SK-N-MC (cell line): ENCODE measurements at regions not wholly inside any gene's neighbourhood (a gene's known extent, or its start where the extent isn't known, plus 50 kb on each side); places are given as distances from the start of the nearest gene placed in this dataset.

Experiments
- DNase-seq: peaks from one replicate; pipeline ENCODE4 v3.0.0-alpha.2; 2011; ENCODE audit warnings: low read depth, low spot score
- H3K27ac ChIP-seq: fragments of 200-600 bp; sonication (generic); 2 replicates; pipeline ENCODE4 v1.5.1; 2016; ENCODE audit warnings: mixed run types
- H3K36me3 ChIP-seq: fragments of 200-600 bp; sonication (generic); 2 replicates; pipeline ENCODE4 v1.6.1; 2017; ENCODE audit warnings: antibody characterized with exemption, low read length, mixed read lengths; ENCODE audit not compliant: insufficient read depth
- H3K4me3 ChIP-seq: fragments of 200-600 bp; sonication (generic); 2 replicates; pipeline ENCODE4 v1.5.1; 2016
- H3K9ac ChIP-seq: fragments of 200-600 bp; sonication (generic); 2 replicates; pipeline ENCODE4 v1.8.0; 2017; ENCODE audit warnings: mixed run types, mixed read lengths; ENCODE audit not compliant: insufficient read length
- H3K9me3 ChIP-seq: fragments of 200-600 bp; sonication (generic); 2 replicates; pipeline ENCODE4 v1.6.1; 2017; ENCODE audit warnings: low read depth, mild to moderate bottlenecking, antibody characterized with exemption, low read length, moderate library complexity, mixed read lengths
- EZH2 ChIP-seq: fragments of 200-600 bp; sonication (generic); IDR thresholded peaks from one replicate; pipeline ENCODE4 v1.6.1; 2017; ENCODE audit warnings: antibody characterized with exemption
- FOXP2 ChIP-seq: optimal IDR thresholded peaks from 2 replicates; pipeline ENCODE3; 2011; ENCODE audit warnings: mild to moderate bottlenecking, moderate library complexity; ENCODE audit not compliant: insufficient read depth; ENCODE audit errors: extremely low read length, control extremely low read depth
- POLR2AphosphoS5 ChIP-seq: IDR thresholded peaks from 2 replicates; pipeline ENCODE4 v1.6.1; 2012; ENCODE audit warnings: mild to moderate bottlenecking, low read depth, low read length, borderline replicate concordance

- Histone ChIP-seq H3K9ac (no peak overlapping the region), H3K36me3 (no peaks in the 10 kb centered on the region), H3K27ac (no peak overlapping the region), H3K4me3 (no peak overlapping the region), H3K9me3 (no peaks in the 10 kb centered on the region; the same call in 1 of the 2 replicates)
- no peak for DNase-seq
- TF ChIP-seq EZH2 (no peak), POLR2AphosphoS5 (no peak), FOXP2 (no peak)
Measured at GRCh38 chr6:82576284-82576683, 212.7 kb downstream of the TPBG start.

DNA sequence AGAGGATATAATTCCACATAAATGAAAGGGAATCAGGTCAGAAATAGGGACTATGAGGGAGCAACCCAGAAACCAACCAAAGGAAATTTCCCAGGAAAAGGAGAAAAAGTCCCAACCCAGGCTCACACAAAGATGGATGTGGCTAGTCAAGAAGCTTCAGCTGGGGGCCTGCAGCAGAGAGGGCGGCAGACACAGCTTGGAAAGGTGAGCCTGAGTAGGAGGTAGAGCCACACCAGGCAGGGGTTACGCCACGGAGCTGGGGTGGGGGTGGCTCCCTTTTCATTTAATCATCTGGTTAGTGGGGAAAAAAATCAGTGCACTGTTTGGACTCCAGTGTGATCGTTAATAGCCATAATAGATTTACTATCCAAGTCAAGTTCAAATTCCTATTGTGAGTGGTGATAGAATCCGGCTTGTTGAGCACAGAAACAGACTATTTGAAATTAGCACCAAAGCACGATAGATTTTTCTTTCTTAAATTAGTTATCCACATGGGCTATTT lies 220.6 kb downstream of the TPBG start:
- Histone ChIP-seq H3K36me3 (no peaks in the 10 kb centered on the region), H3K27ac (no peak overlapping the region), H3K4me3 (no peak overlapping the region), H3K9ac (no peak overlapping the region), H3K9me3 (no peaks in the 10 kb centered on the region)
- DNase-seq = no peak
- TF ChIP-seq FOXP2 = no peak
- no peak for TF ChIP-seq EZH2
- TF ChIP-seq POLR2AphosphoS5 = no peak

GRCh38 chr6:82584856-82585255 lies 221.2 kb downstream of the TPBG start:
- Histone ChIP-seq H3K36me3 (no peaks in the 10 kb centered on the region), H3K9ac (no peak overlapping the region), H3K4me3 (no peak overlapping the region), H3K9me3 (no peaks in the 10 kb centered on the region), H3K27ac (no peak overlapping the region)
- TF ChIP-seq EZH2 (no peak), FOXP2 (no peak), POLR2AphosphoS5 (no peak)
- no peak for DNase-seq

DNA sequence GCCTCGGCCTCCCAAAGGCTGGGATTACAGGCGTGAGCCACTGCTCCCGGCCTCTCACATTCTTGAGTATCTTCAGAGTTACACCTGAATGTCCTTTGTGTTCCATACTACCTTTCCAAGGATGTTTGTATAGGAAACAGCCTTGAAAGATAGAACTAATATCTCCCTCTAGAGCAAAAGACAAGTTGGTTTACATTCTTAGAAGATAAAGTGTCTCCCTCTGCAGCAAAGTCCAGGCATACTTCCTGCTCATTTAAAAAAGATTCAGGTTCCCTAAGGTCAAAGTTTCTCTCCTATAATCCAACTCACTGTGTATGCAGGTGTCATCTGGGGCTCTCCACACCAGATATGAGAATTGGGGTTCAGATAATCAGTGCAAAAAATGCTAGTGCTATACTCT lies 224.4 kb downstream of the TPBG start:
- TF ChIP-seq POLR2AphosphoS5 = no peak
- no peak for TF ChIP-seq FOXP2
- TF ChIP-seq EZH2 = no peak
- H3K9ac ChIP-seq = no peak overlapping the region
- DNase-seq = no peak
- no peaks in the 10 kb centered on the region for H3K36me3 ChIP-seq
- no peak overlapping the region for H3K27ac ChIP-seq
- no peak overlapping the region for H3K4me3 ChIP-seq
- no peaks in the 10 kb centered on the region for H3K9me3 ChIP-seq

GRCh38 chr6:82588859-82589412 lies 225.3 kb downstream of the TPBG start:
- no peaks in the 10 kb centered on the region for H3K36me3 ChIP-seq
- H3K4me3 ChIP-seq = no peak overlapping the region
- DNase-seq = no peak
- no peak overlapping the region for H3K27ac ChIP-seq
- no peak overlapping the region for H3K9ac ChIP-seq
- H3K9me3 ChIP-seq = no peaks in the 10 kb centered on the region
- TF ChIP-seq EZH2 = no peak
- TF ChIP-seq FOXP2 = no peak
- TF ChIP-seq POLR2AphosphoS5 = no peak

- no peak overlapping the region for H3K9ac ChIP-seq
- H3K9me3 ChIP-seq = no peaks in the 10 kb centered on the region
- no peak overlapping the region for H3K27ac ChIP-seq
- no peak for DNase-seq
- no peak overlapping the region for H3K4me3 ChIP-seq
- TF ChIP-seq EZH2 = no peak
- no peak for TF ChIP-seq POLR2AphosphoS5
- no peak for TF ChIP-seq FOXP2
- H3K36me3 ChIP-seq = no peaks in the 10 kb centered on the region
Measured at GRCh38 chr6:82589509-82590206, 226.0 kb downstream of the TPBG start.

DNA sequence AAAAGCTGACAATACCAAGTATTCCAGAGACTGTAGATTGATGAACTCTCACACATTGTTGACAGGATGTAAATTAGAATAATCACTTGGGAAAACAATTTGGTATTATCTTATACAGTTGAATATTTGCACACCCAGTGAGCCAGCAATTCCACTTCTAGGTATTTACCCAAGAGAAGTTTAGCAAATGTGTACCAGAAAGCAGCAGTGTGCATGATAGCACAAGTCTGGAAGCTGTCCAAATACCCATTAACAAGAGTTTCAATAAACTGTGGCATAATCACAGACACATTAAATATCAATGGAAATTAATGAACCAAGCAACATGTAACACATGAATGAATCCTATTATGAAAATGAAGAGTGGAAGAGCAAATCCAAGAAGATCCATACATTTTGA lies 233.6 kb downstream of the TPBG start:
- TF ChIP-seq POLR2AphosphoS5 = peak; percentile 21; the same call in 1 of the 2 replicates
- TF ChIP-seq EZH2 = no peak
- no peak for TF ChIP-seq FOXP2
- no peaks in the 10 kb centered on the region for H3K36me3 ChIP-seq
- no peaks in the 10 kb centered on the region for H3K9me3 ChIP-seq
- H3K27ac ChIP-seq = peak overlapping the region; percentile 75; the same call in 1 of the 2 replicates
- peak overlapping the region; percentile 59 for H3K4me3 ChIP-seq
- no peak overlapping the region for H3K9ac ChIP-seq
- peak; percentile 67 for DNase-seq

DNA sequence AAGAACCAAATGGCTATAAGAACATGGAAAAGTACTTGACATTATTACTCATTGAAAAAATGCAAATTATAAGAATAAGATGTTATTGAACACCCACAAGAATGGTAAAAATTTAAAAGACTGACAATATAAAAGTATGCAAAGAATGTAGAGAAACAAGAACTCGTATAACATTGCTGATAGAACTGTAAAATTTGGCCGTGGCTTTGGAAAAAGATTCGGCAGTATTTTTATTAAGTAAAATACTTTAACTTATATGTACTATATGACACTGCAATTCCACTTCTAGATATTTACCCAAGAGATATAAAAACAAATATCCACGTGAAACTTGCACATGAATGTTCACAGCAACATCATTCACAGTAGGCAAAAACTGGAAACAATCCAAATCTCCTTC lies 239.2 kb downstream of the TPBG start:
- no peaks in the 10 kb centered on the region for H3K9me3 ChIP-seq
- DNase-seq = no peak
- no peak overlapping the region for H3K27ac ChIP-seq
- TF ChIP-seq EZH2 (no peak), FOXP2 (no peak), POLR2AphosphoS5 (no peak)
- no peaks in the 10 kb centered on the region for H3K36me3 ChIP-seq
- H3K9ac ChIP-seq = no peak overlapping the region
- H3K4me3 ChIP-seq = no peak overlapping the region
